22Rv1 (cell line): ENCODE measurements at regions not wholly inside any gene's neighbourhood (a gene's known extent, or its start where the extent isn't known, plus 50 kb on each side); places are given as distances from the start of the nearest gene placed in this dataset.

Experiments
- H3K27ac ChIP-seq: fragments of 450-650 bp; 2 replicates; pipeline ENCODE4 v1.5.1; 2017
- ZFX ChIP-seq: fragments of 450-650 bp; IDR thresholded peaks from 2 replicates; pipeline ENCODE4 v1.6.1; 2017; ENCODE audit warnings: antibody characterized with exemption, borderline replicate concordance
- TF ChIP-seq, protein P1 (sequence below): fragments of 450-650 bp; IDR thresholded peaks from 2 replicates; pipeline ENCODE4 v1.5.1; 2017; ENCODE audit warnings: mild to moderate bottlenecking

DNA sequence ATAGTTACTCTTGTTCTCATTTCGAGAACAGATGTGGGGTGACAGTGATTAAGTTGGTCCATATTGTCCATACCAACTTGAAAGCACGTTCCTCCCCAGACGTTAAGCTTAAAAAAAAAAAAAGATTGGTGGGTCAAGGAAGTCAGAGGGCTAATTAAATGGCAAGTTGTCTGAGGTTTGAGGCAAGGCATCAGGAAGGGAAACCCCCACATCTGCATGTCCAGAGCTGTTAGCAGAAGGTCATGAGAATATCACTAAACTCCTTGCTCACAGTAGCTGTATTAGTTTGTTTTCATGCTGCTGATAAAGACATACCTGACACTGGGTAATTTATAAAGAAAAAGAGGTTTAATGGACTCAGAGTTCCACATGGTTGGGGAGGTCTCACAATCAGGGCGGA lies 415.6 kb upstream of the FZD8 start:
- TF ChIP-seq, protein P1, sequence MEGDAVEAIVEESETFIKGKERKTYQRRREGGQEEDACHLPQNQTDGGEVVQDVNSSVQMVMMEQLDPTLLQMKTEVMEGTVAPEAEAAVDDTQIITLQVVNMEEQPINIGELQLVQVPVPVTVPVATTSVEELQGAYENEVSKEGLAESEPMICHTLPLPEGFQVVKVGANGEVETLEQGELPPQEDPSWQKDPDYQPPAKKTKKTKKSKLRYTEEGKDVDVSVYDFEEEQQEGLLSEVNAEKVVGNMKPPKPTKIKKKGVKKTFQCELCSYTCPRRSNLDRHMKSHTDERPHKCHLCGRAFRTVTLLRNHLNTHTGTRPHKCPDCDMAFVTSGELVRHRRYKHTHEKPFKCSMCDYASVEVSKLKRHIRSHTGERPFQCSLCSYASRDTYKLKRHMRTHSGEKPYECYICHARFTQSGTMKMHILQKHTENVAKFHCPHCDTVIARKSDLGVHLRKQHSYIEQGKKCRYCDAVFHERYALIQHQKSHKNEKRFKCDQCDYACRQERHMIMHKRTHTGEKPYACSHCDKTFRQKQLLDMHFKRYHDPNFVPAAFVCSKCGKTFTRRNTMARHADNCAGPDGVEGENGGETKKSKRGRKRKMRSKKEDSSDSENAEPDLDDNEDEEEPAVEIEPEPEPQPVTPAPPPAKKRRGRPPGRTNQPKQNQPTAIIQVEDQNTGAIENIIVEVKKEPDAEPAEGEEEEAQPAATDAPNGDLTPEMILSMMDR = no peak
- no peak for TF ChIP-seq ZFX
- no peak overlapping the region for H3K27ac ChIP-seq

DNA sequence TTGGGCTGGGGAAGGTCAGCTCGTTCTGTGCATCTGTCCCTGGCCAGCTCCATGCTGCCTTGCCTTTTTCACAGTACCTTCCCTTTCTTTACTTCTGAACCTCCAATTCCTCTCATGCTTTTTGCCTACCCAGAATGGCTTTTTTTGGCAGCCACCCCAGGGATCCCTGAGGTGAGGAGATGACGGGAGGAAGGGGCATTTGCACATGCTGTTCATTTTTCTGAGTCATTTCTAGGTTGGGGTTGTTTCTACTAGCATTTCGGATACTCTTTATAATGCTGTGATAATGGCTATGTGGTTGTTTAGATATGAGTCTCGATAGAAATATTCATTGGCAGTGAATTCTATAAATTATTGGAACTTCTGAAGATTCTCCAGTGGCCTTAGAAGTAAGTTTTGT lies 415.1 kb upstream of the FZD8 start:
- H3K27ac ChIP-seq = no peak overlapping the region
- TF ChIP-seq, protein P1 = no peak
- no peak for TF ChIP-seq ZFX

DNA sequence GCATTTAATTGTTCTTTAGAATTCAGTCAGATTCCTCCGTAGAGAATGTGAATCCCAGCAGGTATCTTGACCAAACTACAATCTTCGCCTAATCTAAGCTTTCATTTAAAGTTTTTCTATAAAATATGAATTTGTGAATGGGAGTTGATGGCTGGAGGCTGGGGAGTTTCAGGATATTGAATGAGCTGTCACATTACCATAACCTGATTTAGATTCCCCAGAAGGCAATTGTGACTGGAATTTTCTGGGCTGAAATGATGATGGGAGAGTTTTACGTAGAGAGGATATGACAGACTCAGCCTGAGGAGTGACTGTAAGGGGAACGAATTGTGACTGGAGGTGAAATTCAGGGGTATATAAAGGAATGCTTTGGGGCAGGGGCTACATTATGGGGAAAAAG lies 411.7 kb upstream of the FZD8 start:
- TF ChIP-seq ZFX = no peak
- TF ChIP-seq, protein P1 = no peak
- H3K27ac ChIP-seq = no peak overlapping the region

DNA sequence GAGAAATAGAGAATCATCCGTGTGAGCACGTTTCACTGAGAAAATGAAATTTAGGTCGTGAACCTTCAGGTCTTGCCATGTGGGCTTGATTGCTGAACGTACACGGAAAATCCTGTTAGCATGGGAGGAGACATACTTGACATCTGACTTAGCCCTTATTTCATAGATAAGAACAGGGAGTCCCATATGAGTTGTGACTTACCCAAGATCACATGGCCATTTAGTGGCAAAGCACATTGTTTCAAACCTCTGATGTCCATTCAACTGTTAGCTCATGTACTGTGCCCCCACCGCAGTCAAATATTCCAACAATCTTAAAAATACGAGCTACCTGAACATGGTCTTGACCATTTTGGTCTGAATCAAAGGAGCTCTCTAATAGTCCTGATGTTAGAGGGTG lies 411.2 kb upstream of the FZD8 start:
- no peak overlapping the region for H3K27ac ChIP-seq
- TF ChIP-seq, protein P1 = no peak
- no peak for TF ChIP-seq ZFX

DNA sequence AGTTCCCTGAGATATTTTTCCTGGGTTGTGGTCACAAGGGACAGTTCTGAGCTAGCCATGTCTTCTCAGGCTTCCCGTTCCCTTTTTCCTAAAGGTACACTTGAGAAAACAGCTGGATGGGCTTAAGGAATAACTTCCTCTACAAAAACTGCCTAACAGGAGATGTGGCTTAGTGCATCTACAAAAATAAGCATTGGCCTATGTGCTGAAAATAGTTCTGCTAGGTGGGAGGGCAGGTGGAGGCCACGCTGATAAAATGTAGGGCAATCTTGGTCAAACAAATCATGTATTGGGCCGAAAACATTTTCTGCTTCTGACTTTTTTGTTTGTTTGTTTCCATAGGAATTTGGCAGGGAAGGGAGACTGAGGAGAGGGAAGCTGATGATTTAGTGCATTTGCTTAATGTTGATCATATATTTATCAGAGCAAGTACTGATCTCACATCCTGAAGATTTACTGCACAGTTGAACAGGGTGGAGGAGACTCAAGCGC lies 409.4 kb upstream of the FZD8 start:
- no peak overlapping the region for H3K27ac ChIP-seq
- TF ChIP-seq, protein P1 = no peak
- no peak for TF ChIP-seq ZFX

DNA sequence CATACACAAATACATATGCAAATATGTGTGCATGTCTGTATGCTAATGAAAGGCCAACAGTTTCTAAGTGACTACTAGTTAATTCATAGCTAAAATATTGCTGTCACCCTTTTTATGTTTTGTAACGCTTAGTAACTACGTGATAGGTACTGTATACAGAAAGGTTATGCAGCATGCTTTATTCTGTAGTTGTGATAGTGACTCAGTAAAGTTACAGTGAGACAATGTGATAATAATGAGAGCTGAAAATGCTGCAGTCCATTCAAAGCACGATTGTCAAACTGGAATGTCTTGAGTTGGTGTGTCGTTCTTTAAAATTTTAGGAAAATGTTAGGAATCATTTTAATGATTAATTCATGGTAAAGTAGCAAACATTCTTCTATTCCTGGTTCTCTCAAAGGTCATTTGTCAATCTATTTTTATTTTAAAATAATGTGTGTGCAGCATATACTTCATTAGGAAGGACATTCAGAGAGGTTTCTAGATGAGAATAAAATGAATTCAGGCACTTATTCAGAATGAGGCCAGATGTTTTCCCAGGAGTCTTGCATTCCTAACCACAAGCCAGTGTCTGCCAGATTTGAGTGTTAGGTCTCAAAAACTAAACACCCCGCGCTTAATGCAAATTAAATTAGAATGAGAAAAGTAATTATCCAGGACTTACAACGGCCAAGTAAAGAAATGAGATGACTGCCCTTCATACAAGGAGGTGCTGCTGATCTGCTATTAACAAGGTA lies 408.8 kb upstream of the FZD8 start:
- H3K27ac ChIP-seq = no peak overlapping the region
- no peak for TF ChIP-seq ZFX
- TF ChIP-seq, protein P1 = no peak

DNA sequence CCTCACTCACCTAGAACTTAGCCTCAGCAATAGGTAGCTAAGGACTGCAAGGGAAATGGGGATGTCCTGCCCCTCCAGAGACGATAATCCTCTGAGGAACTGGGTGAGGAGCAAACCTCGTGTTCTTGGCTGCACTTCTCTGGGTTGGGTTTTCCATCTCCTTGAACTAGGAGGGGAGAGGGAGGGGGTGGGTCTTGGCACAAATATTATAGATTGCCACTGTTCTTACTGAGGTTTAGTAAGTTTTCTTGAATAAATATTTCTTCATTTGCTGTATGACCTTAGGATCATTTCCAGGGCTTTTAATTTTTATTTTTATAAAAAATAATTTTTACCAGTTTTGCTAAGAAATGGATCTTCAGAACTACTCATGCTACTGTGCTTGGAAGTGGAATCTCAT lies 406.7 kb upstream of the FZD8 start:
- H3K27ac ChIP-seq = no peak overlapping the region
- TF ChIP-seq, protein P1 = no peak
- TF ChIP-seq ZFX = no peak
